ENCODE measurements at regions not wholly inside any gene's neighbourhood (a gene's known extent, or its start where the extent isn't known, plus 50 kb on each side); places are given as distances from the start of the nearest gene placed in this dataset.

DNA sequence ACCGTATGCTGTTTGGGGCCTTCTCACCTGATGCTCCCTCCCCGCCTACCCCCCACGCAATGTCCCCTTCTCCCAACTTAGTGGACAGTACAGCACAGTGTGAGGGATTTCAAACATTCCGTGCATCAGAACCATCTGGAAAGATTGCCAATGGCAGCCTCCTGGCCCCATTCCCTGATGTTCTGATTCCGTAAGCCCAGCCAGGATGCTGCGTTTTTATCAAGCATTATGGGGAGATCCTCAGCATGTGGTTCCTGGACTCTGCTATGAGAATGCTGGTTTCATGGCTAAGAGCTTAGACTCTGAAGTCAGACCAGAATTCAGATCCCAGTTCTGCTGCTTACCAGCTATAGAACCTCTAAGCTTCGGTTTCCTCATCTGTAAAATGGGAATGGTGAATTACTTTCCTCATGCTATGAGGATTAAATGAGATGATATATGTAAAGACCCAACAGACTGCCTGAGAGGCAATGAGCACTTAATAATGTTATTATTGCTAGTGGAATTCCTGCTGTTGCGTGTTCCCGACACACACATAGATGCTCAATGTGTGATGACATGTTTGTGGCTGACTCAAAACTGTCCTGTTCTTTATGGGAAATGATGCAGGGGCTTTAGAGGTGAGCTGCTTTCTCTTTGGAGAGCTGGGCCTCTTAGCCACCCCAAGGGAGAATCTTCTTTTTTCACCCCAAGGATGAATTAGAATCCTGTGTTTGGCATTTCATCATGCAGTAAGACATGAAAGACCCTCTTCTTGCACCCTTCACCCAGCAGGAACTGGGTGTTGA is 60.8 kb upstream of the SMNDC1 start:
- no peak for TF ChIP-seq GATA1 (IDR thresholded peaks at IDR 0.05; ENCODE audit: low read depth, low read length)
- DNase-seq, result no peak

- DNase-seq, result no peak
- no peak for TF ChIP-seq POLR2A (IDR thresholded peaks at IDR 0.05; ENCODE audit: low read length)
- no peak for TF ChIP-seq GATA1 (IDR thresholded peaks at IDR 0.05; ENCODE audit: low read depth, low read length)
These were observed 61.9 kb upstream of the SMNDC1 start for GRCh38 chr10:110366635-110367034.

GRCh38 chr10:110368002-110368401 is 63.3 kb upstream of the SMNDC1 start:
- DNase-seq, result no peak

DNA sequence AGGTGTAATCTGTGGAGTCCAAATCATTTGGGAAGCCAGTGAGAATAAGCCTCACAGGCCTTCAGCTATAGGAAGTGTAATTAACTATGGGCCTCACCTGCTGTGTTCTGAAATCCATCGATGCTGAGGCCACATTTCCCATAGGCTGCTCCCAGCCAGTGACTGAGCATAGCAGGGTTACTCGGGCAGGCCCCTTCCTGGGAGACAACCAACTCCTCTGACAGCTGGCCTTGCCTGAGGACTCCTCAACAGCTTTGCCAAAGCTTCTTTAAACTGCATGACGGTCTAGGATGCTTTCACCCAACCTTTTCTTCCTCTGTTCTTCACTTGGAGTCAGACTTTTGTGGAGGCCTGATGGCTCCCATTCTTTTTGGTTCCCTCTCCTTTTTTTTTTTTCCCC is 63.8 kb upstream of the SMNDC1 start:
- DNase-seq, result no peak
- TF ChIP-seq GATA1 (IDR thresholded peaks at IDR 0.05; ENCODE audit: low read depth, low read length), result no peak
- no peak for TF ChIP-seq POLR2A (IDR thresholded peaks at IDR 0.05; ENCODE audit: low read length)

More at GRCh38 chr10:110368002-110368401, 63.3 kb upstream of the SMNDC1 start:
- TF ChIP-seq GATA1 (IDR thresholded peaks at IDR 0.05; ENCODE audit: low read depth, low read length) (no peak), POLR2A (IDR thresholded peaks at IDR 0.05; ENCODE audit: low read length) (no peak)

DNA sequence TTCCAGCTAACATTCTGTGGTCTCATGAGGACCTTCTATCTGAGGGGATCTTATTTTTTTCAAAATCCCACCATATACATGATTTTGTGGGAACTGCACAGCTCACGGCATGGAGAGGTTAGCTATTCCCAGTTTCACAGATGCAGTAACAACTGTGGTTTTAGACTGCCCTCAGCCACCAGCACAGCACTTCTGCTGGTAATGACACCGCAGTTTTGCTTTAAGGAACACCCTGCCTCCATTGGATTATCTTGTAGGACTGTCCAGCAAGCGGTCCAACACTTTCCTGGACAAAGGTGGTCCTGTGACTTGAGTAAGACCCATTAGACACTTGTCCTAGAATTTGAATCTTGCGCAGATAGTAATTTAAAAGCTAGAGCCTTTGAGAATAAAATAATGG is 65.3 kb upstream of the SMNDC1 start:
- no peak for DNase-seq
- no peak for TF ChIP-seq POLR2A (IDR thresholded peaks at IDR 0.05; ENCODE audit: low read length)
- TF ChIP-seq GATA1 (IDR thresholded peaks at IDR 0.05; ENCODE audit: low read depth, low read length), result no peak

- no peak for TF ChIP-seq GATA1 (IDR thresholded peaks at IDR 0.05; ENCODE audit: low read depth, low read length)
- TF ChIP-seq POLR2A (IDR thresholded peaks at IDR 0.05; ENCODE audit: low read length), result no peak
- DNase-seq, result no peak
These were observed 67.9 kb upstream of the SMNDC1 start for GRCh38 chr10:110372656-110373055.

GRCh38 chr10:110373059-110373458 is 68.3 kb upstream of the SMNDC1 start:
- no peak for DNase-seq
- TF ChIP-seq GATA1 (IDR thresholded peaks at IDR 0.05; ENCODE audit: low read depth, low read length) (no peak), POLR2A (IDR thresholded peaks at IDR 0.05; ENCODE audit: low read length) (no peak)

GRCh38 chr10:110373857-110374654 is 69.3 kb upstream of the SMNDC1 start:
- TF ChIP-seq POLR2A (IDR thresholded peaks at IDR 0.05; ENCODE audit: low read length) (no peak), GATA1 (IDR thresholded peaks at IDR 0.05; ENCODE audit: low read depth, low read length) (no peak)
- no peak for DNase-seq

GRCh38 chr10:110375121-110375520 is 70.4 kb upstream of the SMNDC1 start:
- no peak for DNase-seq
- TF ChIP-seq GATA1 (IDR thresholded peaks at IDR 0.05; ENCODE audit: low read depth, low read length) (no peak), POLR2A (IDR thresholded peaks at IDR 0.05; ENCODE audit: low read length) (no peak)

- DNase-seq, result no peak
- TF ChIP-seq POLR2A (IDR thresholded peaks at IDR 0.05; ENCODE audit: low read length), result no peak
- no peak for TF ChIP-seq GATA1 (IDR thresholded peaks at IDR 0.05; ENCODE audit: low read depth, low read length)
These were observed 71.5 kb upstream of the SMNDC1 start for GRCh38 chr10:110376021-110376766.

GRCh38 chr10:110376767-110377160 is 72.0 kb upstream of the SMNDC1 start:
- TF ChIP-seq GATA1 (IDR thresholded peaks at IDR 0.05; ENCODE audit: low read depth, low read length), result no peak
- no peak for TF ChIP-seq POLR2A (IDR thresholded peaks at IDR 0.05; ENCODE audit: low read length)
- DNase-seq, result no peak

GRCh38 chr10:110378006-110378405 is 73.3 kb upstream of the SMNDC1 start:
- no peak for TF ChIP-seq GATA1 (IDR thresholded peaks at IDR 0.05; ENCODE audit: low read depth, low read length)
- no peak for TF ChIP-seq POLR2A (IDR thresholded peaks at IDR 0.05; ENCODE audit: low read length)
- DNase-seq, result no peak

DNA sequence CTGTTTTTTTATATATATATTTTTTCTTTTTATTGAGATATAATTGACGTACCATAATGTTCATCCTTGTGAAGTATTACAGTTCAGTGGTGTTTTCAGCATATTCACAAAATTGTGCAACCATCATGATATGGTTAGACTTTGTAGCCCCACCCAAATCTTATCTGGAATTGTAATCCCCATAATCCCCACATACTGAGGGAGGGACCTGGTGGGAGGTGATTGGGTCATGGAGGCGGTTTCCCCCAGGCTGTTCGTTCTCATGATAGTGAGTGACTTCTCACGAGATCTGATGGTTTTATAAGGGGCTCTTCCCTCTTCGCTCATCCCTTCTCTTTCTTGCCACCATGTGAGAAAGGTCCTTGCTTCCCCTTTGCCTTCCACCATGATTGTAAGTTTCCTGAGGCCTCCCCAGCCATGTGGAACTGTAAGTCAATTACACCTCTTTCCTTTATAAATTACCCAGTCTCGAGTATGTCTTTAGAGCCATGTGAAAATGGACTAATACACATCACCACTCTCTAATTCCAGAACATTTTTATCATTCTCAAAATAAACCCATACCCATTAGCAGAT is 73.9 kb upstream of the SMNDC1 start:
- TF ChIP-seq GATA1 (IDR thresholded peaks at IDR 0.05; ENCODE audit: low read depth, low read length) (no peak), POLR2A (IDR thresholded peaks at IDR 0.05; ENCODE audit: low read length) (no peak)

DNA sequence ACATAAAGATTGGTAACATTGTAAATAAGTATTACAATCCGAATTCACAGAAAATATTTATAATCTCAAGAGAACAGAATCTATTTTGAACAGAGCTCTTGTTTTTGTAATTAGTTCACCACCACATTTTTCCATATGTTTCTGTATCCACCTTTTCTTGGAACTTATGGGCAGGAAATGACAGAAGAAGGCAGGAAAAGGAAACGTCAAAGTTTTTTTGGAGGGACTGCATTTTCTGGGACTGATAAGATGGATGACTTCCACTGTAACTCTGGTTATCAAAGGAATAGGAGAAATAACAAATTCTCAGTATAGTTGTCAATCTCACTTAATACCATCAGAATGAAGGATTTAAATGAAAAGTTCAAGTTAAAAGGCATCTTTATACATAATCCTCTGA is 75.1 kb upstream of the SMNDC1 start:
- no peak for DNase-seq
- TF ChIP-seq GATA1 (IDR thresholded peaks at IDR 0.05; ENCODE audit: low read depth, low read length) (no peak), POLR2A (IDR thresholded peaks at IDR 0.05; ENCODE audit: low read length) (no peak)

More for the DNA sequence above, 73.9 kb upstream of the SMNDC1 start:
- DNase-seq, result peak; percentile 36 to 57

Measured in erythroblast (primary cell).